Right kidney (tissue), 1 donor: ENCODE measurements at regions not wholly inside any gene's neighbourhood (a gene's known extent, or its start where the extent isn't known, plus 50 kb on each side); places are given as distances from the start of the nearest gene placed in this dataset.

Source experiments
- DNase-seq: peaks from one replicate; pipeline ENCODE4 v3.0.0-alpha.2; 2016

- DNase-seq: no peak
Measured at GRCh38 chr7:136030867-136031318, 53.7 kb upstream of the MTPN start.

GRCh38 chr7:136030330-136030729, 53.2 kb upstream of the MTPN start:
- DNase-seq: no peak

- no peak for DNase-seq
Measured at GRCh38 chr7:136027160-136027559, 50.0 kb upstream of the MTPN start.
